Effector memory CD4-positive, alpha-beta T cell (primary cell): ENCODE measurements at regions not wholly inside any gene's neighbourhood (a gene's known extent, or its start where the extent isn't known, plus 50 kb on each side); places are given as distances from the start of the nearest gene placed in this dataset.

ENCODE experiments used
- DNase-seq, 3 donors: peaks; one replicate each; pipeline ENCODE4 v3.0.0-alpha.2; 2020
- H3K27ac ChIP-seq: 2 replicates; pipeline ENCODE4 v1.7.0; 2013; ENCODE audit warnings: mild to moderate bottlenecking, low read length, moderate library complexity; ENCODE audit not compliant: insufficient read depth, poor library complexity, severe bottlenecking
- H3K27me3 ChIP-seq: replicated peaks from 2 replicates; pipeline ENCODE4 v1.7.0; 2013; ENCODE audit warnings: mild to moderate bottlenecking, low read length; ENCODE audit not compliant: insufficient read depth, control insufficient read depth, poor library complexity, severe bottlenecking
- H3K36me3 ChIP-seq: 2 replicates; pipeline ENCODE4 v1.7.0; 2013; ENCODE audit warnings: mild to moderate bottlenecking, low read length, moderate library complexity; ENCODE audit not compliant: control insufficient read depth, insufficient read depth
- H3K4me1 ChIP-seq: 2 replicates; pipeline ENCODE4 v1.7.0; 2013; ENCODE audit warnings: low read length, mild to moderate bottlenecking; ENCODE audit not compliant: control insufficient read depth, insufficient read depth, poor library complexity, severe bottlenecking
- H3K4me3 ChIP-seq: 2 replicates; pipeline ENCODE4 v1.7.0; 2013; ENCODE audit warnings: low read length, low read depth, mild to moderate bottlenecking; ENCODE audit not compliant: insufficient read depth, poor library complexity, severe bottlenecking
- H3K9me3 ChIP-seq: 2 replicates; pipeline ENCODE4 v1.7.0; 2013; ENCODE audit warnings: mild to moderate bottlenecking, low read length, moderate library complexity; ENCODE audit not compliant: control insufficient read depth

DNA sequence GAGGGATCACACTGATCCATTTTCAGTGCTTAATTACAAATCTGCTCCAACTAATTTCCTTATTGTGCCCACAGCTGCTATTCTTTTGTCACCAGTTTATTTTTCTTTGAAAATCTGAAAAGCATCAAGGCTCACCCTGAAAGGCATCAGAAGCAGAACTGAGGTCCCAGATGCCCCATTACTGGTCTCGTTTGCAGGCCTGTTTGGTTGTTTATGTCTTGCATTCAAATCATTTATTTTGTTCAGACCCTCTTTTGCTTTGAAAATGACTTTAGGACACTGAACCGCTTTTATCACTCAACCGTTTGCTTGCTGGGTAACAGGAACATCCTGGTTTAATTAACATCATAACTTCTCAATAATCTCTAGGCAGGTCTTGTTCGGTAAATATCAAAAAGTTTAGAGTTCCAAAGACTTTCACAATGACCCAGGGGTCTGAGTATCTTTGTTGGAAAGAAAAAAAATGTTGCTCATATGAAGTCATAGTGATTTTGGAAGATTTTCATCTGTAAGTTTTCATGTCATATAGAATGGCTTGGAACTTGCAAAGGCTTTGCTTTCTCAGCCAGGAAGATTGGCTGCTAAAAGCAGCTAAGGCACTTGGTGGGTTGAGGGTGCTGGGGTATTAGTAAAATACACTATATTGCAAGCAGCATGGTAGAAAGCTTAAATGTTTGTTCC is 398.3 kb upstream of the NPVF start:
- DNase-seq: no peak
- Histone ChIP-seq H3K4me1 (no peaks in the 10 kb centered on the region), H3K36me3 (no peaks in the 10 kb centered on the region), H3K4me3 (no peak overlapping the region), H3K9me3 (no peaks in the 10 kb centered on the region), H3K27me3 (no peaks in the 10 kb centered on the region), H3K27ac (no peak overlapping the region)

- H3K27ac ChIP-seq: no peak overlapping the region
- DNase-seq: no peak
- H3K36me3 ChIP-seq: no peaks in the 10 kb centered on the region
- no peaks in the 10 kb centered on the region for H3K27me3 ChIP-seq
- no peaks in the 10 kb centered on the region for H3K9me3 ChIP-seq
- H3K4me1 ChIP-seq: no peaks in the 10 kb centered on the region
- H3K4me3 ChIP-seq: no peak overlapping the region
Observed at GRCh38 chr7:25628446-25628845, 400.2 kb upstream of the NPVF start.

GRCh38 chr7:25632616-25633015 is 404.3 kb upstream of the NPVF start:
- no peaks in the 10 kb centered on the region for H3K27me3 ChIP-seq
- no peak for DNase-seq
- no peaks in the 10 kb centered on the region for H3K4me1 ChIP-seq
- H3K4me3 ChIP-seq: no peak overlapping the region
- no peak overlapping the region for H3K27ac ChIP-seq
- no peaks in the 10 kb centered on the region for H3K36me3 ChIP-seq
- H3K9me3 ChIP-seq: no peaks in the 10 kb centered on the region

DNA sequence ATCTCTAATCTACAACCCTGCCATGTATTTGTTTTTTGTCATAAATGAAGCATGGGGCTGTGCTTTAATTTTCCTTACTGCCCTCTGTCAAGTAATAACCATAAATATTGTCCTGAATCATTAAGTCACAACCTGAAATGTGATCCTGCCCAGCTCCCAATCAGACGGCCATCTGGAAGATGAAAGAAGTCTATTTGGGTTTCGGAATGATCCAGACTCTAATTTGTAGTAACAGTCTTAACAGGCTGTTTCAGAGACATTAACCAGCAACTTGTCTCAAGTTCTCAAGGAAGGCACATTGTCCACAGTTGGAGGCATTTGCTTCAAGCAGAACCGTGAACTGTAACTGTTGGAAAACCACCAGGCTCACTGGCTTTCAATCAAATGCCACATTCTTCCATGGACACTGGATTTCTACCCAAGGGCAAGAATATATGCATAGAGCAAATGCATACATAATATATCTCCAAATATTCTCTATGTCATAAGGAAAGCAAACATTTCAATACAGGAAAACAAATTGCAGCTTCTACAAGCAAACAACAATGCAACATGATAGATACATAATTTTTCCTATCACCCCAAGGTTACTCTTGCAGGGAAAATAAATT is 405.2 kb upstream of the NPVF start:
- Histone ChIP-seq H3K36me3 (no peaks in the 10 kb centered on the region), H3K4me1 (no peaks in the 10 kb centered on the region), H3K27me3 (no peaks in the 10 kb centered on the region), H3K9me3 (no peaks in the 10 kb centered on the region), H3K4me3 (no peak overlapping the region), H3K27ac (no peak overlapping the region)
- DNase-seq: no peak

- no peaks in the 10 kb centered on the region for H3K9me3 ChIP-seq
- H3K4me3 ChIP-seq: no peak overlapping the region
- no peak for DNase-seq
- no peak overlapping the region for H3K27ac ChIP-seq
- H3K36me3 ChIP-seq: no peaks in the 10 kb centered on the region
- H3K4me1 ChIP-seq: no peaks in the 10 kb centered on the region
- H3K27me3 ChIP-seq: no peaks in the 10 kb centered on the region
Observed at GRCh38 chr7:25636168-25636567, 407.9 kb upstream of the NPVF start.

- Histone ChIP-seq H3K4me3 (no peak overlapping the region), H3K36me3 (no peaks in the 10 kb centered on the region), H3K27me3 (no peaks in the 10 kb centered on the region), H3K27ac (no peak overlapping the region), H3K4me1 (no peaks in the 10 kb centered on the region), H3K9me3 (no peaks in the 10 kb centered on the region)
- no peak for DNase-seq
Observed at GRCh38 chr7:25636871-25637283, 408.6 kb upstream of the NPVF start.

DNA sequence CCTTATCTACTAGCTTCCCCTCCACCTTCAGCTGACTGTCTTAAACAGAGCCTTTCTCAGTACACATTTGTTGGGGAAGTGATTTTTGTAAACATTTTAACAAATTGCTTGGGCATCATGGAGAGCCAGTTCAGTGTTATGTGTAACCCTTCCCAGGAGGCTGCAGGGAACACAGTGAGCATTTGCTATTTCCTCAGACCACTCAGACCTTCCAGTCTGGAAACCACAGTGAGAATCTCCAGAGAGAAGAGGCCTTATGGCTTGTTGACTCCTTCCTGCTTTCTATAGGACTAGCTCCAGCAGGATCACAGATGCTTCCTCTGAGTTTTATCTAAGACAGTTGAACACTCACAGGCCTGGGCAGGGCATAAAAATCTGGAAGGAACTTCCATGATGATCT is 409.8 kb upstream of the NPVF start:
- Histone ChIP-seq H3K4me1 (no peaks in the 10 kb centered on the region), H3K27me3 (no peaks in the 10 kb centered on the region), H3K9me3 (no peaks in the 10 kb centered on the region), H3K36me3 (no peaks in the 10 kb centered on the region), H3K4me3 (no peak overlapping the region), H3K27ac (no peak overlapping the region)
- DNase-seq: no peak

- Histone ChIP-seq H3K27ac (no peak overlapping the region), H3K4me1 (no peaks in the 10 kb centered on the region), H3K27me3 (no peaks in the 10 kb centered on the region), H3K9me3 (no peaks in the 10 kb centered on the region), H3K4me3 (no peak overlapping the region), H3K36me3 (no peaks in the 10 kb centered on the region)
- no peak for DNase-seq
Observed at GRCh38 chr7:25638590-25639244, 410.4 kb upstream of the NPVF start.

DNA sequence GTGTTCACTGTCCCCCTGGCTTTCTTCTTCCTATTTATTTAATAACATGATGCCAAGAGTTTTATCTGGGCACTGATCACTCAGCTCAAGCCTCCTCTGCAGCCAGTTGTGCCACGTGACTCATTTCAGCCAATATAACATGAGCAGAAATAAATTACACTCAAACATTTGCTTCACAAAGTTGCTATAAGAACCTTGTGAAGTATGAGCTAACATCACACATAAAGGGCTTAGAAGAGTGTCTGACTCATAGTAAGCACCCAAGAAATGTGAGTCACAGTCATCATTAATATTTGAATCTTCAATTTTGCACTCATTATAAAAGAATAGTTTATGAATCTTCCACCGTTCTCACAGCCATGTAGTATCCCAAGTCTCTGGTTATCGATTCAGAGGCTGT is 414.6 kb upstream of the NPVF start:
- no peak for DNase-seq
- Histone ChIP-seq H3K27me3 (no peaks in the 10 kb centered on the region), H3K4me3 (no peak overlapping the region), H3K9me3 (no peaks in the 10 kb centered on the region), H3K4me1 (no peaks in the 10 kb centered on the region), H3K27ac (no peak overlapping the region), H3K36me3 (no peaks in the 10 kb centered on the region)

DNA sequence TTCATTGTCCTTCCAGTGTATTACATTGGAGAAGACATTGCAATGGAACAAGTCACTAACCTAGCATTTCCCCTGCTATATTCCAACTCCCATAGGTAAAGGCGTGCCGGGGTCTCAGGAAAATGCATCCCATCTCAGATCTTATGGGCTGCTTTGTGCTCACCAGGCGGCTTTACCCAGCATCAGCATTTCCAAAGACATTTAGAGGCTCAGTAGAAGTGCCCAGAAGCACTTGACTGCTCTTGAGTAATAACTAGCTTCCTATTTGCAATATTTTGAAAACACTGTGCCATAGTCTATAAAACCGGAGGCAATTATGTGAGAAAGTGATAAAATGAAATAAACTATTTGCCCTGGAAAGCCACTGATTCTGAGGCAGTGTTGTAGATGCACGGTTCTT is 415.0 kb upstream of the NPVF start:
- no peak for DNase-seq
- Histone ChIP-seq H3K4me1 (no peaks in the 10 kb centered on the region), H3K4me3 (no peak overlapping the region), H3K27me3 (no peaks in the 10 kb centered on the region), H3K9me3 (no peaks in the 10 kb centered on the region), H3K36me3 (no peaks in the 10 kb centered on the region), H3K27ac (no peak overlapping the region)
